ENCODE measurements at regions not wholly inside any gene's neighbourhood (a gene's known extent, or its start where the extent isn't known, plus 50 kb on each side); places are given as distances from the start of the nearest gene placed in this dataset.

DNA sequence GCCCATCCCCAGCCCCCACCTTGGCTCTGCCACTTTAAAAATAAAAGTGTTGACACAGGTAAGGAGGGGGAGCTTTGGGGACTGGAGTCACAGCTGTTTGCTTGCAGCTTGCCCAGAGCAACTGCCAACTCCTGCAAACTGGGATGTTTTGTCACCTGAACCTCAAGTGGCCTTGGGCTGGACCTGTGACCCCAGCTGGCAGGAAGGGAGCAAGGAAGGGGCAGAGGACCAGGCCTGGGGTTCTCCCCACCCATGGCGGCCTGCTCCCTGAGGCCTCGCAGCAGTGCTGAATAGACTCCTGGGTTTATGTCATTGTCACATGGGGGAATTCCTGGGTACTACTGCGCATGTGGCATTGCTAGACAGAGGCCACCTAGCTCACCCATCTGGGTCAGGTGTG is 246.9 kb upstream of the TLE3 start:
- ChIA-PET CTCF (ENCODE audit: unreplicated experiment) (no interaction called here), POLR2A (no interaction called here)
- Histone ChIP-seq H3K4me3 (ENCODE audit: low read depth, low read length, poor library complexity, severe bottlenecking) (no peak overlapping the region), H2AFZ (ENCODE audit: low read length) (no peak overlapping the region), H3K9me3 (ENCODE audit: low read length) (no peaks in the 10 kb centered on the region), H3K79me2 (ENCODE audit: insufficient read depth, low read depth, low read length) (no peaks in the 10 kb centered on the region), H4K20me1 (ENCODE audit: insufficient read depth, low read length) (no peaks in the 10 kb centered on the region), H3K36me3 (ENCODE audit: insufficient read depth, low read length) (no peaks in the 10 kb centered on the region), H3K4me1 (ENCODE audit: insufficient read depth, low read length, poor library complexity, severe bottlenecking) (no peaks in the 10 kb centered on the region), H3K9me2 (ENCODE audit: insufficient read depth, low read length) (no peaks in the 10 kb centered on the region), H3K27ac (ENCODE audit: low read depth, low read length, poor library complexity, severe bottlenecking) (no peak overlapping the region), H3K4me2 (ENCODE audit: low read length) (no peak overlapping the region)
- BruUV-seq (replicated peaks), result no TSS peak
- no peak for DNase-seq (ENCODE audit: low spot score)
- intact Hi-C loops (cut with micrococcal nuclease; ENCODE audit: unreplicated experiment), result no loop called here
- TF ChIP-seq, protein P1, sequence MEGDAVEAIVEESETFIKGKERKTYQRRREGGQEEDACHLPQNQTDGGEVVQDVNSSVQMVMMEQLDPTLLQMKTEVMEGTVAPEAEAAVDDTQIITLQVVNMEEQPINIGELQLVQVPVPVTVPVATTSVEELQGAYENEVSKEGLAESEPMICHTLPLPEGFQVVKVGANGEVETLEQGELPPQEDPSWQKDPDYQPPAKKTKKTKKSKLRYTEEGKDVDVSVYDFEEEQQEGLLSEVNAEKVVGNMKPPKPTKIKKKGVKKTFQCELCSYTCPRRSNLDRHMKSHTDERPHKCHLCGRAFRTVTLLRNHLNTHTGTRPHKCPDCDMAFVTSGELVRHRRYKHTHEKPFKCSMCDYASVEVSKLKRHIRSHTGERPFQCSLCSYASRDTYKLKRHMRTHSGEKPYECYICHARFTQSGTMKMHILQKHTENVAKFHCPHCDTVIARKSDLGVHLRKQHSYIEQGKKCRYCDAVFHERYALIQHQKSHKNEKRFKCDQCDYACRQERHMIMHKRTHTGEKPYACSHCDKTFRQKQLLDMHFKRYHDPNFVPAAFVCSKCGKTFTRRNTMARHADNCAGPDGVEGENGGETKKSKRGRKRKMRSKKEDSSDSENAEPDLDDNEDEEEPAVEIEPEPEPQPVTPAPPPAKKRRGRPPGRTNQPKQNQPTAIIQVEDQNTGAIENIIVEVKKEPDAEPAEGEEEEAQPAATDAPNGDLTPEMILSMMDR (conservative IDR thresholded peaks at IDR 0.05; ENCODE audit: low read length), result no peak
- TF ChIP-seq EZH2phosphoT487 (IDR thresholded peaks at IDR 0.05; ENCODE audit: borderline replicate concordance, low read depth, low read length), result no peak

DNA sequence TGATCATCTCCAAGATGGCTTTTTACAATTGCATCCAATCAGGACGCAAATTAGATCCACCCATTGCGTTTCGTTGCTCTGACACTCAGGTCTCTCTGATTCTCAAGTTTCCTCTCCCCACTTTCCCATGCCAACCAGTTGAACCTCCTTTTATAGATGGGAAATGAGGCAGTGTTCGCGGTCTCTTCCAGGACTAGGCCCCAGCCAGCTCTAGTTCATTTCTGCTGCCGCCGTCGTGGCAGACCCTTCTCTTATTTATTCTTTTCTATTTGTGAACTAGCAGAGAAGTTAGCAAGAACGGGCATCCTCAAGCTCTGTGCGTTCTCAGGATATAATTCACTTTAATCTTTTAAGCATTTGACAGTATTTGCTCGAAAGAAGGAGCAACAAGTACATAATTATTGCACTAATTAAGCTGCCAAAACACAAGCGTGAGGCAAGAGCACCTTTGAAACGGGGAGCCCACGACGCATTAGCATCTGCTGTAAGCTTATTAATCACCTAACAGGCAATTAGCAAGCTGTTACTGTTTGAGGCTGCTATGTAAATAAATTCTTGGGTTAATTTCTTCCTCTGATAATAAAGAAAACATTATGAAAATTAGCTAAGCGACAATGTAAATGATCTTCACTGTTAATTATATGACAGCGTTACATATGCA is 246.4 kb upstream of the TLE3 start:
- no peak overlapping the region for H3K27ac ChIP-seq (ENCODE audit: low read depth, low read length, poor library complexity, severe bottlenecking)
- no peaks in the 10 kb centered on the region for H3K9me3 ChIP-seq (ENCODE audit: low read length)
- no peak overlapping the region for H3K4me2 ChIP-seq (ENCODE audit: low read length)
- no peak for DNase-seq (ENCODE audit: low spot score)
- no peaks in the 10 kb centered on the region for H3K9me2 ChIP-seq (ENCODE audit: insufficient read depth, low read length)
- ChIA-PET CTCF (ENCODE audit: unreplicated experiment) (no interaction called here), POLR2A (no interaction called here)
- H3K4me1 ChIP-seq (ENCODE audit: insufficient read depth, low read length, poor library complexity, severe bottlenecking), result no peaks in the 10 kb centered on the region
- no peaks in the 10 kb centered on the region for H4K20me1 ChIP-seq (ENCODE audit: insufficient read depth, low read length)
- no peaks in the 10 kb centered on the region for H3K79me2 ChIP-seq (ENCODE audit: insufficient read depth, low read depth, low read length)
- H2AFZ ChIP-seq (ENCODE audit: low read length), result no peak overlapping the region
- TF ChIP-seq, protein P1 (conservative IDR thresholded peaks at IDR 0.05; ENCODE audit: low read length), result no peak
- no peak for TF ChIP-seq EZH2phosphoT487 (IDR thresholded peaks at IDR 0.05; ENCODE audit: borderline replicate concordance, low read depth, low read length)
- no TSS peak for BruUV-seq (replicated peaks)
- H3K4me3 ChIP-seq (ENCODE audit: low read depth, low read length, poor library complexity, severe bottlenecking), result no peak overlapping the region
- no peaks in the 10 kb centered on the region for H3K36me3 ChIP-seq (ENCODE audit: insufficient read depth, low read length)
- intact Hi-C loops (cut with micrococcal nuclease; ENCODE audit: unreplicated experiment), result no loop called here

DNA sequence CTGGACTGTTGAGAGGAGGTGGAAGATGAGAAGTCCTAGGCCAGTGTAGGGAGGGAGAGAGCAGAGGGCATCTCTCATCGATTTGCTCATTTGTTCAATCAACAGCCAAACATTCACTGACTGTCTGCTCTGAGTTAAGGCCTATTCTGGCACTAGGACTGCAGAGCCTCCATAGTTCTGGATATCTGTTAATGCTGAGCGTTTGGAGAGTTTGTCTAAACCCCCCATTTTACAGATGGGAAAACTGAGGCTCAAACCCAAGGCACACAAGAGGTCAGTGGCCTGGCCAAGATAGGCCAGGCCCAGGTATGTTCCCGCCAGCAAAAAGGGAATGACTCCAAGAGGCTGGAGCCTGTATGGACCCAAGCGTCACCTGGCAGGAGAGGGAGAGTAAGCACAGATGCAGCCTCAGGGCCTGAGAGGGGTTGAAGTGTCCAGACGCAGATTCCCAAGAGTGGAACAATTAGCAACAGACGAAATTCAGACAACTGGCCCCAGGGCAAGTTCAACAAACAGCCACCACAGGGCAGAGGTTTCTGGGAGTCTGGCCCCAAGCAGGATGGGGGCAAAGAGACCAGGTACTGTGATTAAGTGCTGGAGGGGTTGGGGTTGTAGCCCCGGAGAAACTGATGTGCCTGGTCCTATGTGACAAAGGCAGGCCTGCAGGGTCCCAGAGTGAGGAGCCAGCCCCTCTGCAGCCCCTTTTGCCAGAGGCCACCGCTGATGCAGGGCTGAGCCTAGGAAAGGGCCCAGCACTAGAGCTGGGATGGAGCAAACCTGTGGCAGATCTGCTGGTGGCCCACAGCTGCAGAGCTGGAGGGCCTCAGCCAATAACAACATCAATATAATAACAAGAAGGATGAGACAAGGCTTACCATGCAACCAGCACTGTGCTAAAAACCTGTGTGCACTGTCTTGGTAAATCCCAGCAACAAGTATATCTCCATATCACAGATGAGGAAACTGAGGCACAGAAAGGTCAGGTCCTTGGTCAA is 245.1 kb upstream of the TLE3 start:
- ChIA-PET POLR2A (no interaction called here), CTCF (ENCODE audit: unreplicated experiment) (no interaction called here)
- no peak overlapping the region for H3K4me3 ChIP-seq (ENCODE audit: low read depth, low read length, poor library complexity, severe bottlenecking)
- intact Hi-C loops (cut with micrococcal nuclease; ENCODE audit: unreplicated experiment), result no loop called here
- H3K9me2 ChIP-seq (ENCODE audit: insufficient read depth, low read length), result no peaks in the 10 kb centered on the region
- no peak overlapping the region for H2AFZ ChIP-seq (ENCODE audit: low read length)
- no peaks in the 10 kb centered on the region for H4K20me1 ChIP-seq (ENCODE audit: insufficient read depth, low read length)
- H3K79me2 ChIP-seq (ENCODE audit: insufficient read depth, low read depth, low read length), result no peaks in the 10 kb centered on the region
- no peak overlapping the region for H3K27ac ChIP-seq (ENCODE audit: low read depth, low read length, poor library complexity, severe bottlenecking)
- no peak overlapping the region for H3K4me2 ChIP-seq (ENCODE audit: low read length)
- DNase-seq (ENCODE audit: low spot score), result no peak
- H3K36me3 ChIP-seq (ENCODE audit: insufficient read depth, low read length), result no peaks in the 10 kb centered on the region
- no peaks in the 10 kb centered on the region for H3K9me3 ChIP-seq (ENCODE audit: low read length)
- BruUV-seq (replicated peaks), result no TSS peak
- TF ChIP-seq EZH2phosphoT487 (IDR thresholded peaks at IDR 0.05; ENCODE audit: borderline replicate concordance, low read depth, low read length), result no peak
- TF ChIP-seq, protein P1 (conservative IDR thresholded peaks at IDR 0.05; ENCODE audit: low read length), result no peak
- no peaks in the 10 kb centered on the region for H3K4me1 ChIP-seq (ENCODE audit: insufficient read depth, low read length, poor library complexity, severe bottlenecking)

Measured in OCI-LY7 (cell line).